B cell (primary cell): ENCODE measurements at regions not wholly inside any gene's neighbourhood (a gene's known extent, or its start where the extent isn't known, plus 50 kb on each side); places are given as distances from the start of the nearest gene placed in this dataset.

Experiments used
- ATAC-seq: fragments of 200-7000 bp; cut with Tn5 transposase; one replicate; pipeline ENCODE4 v1.10.0; 2021; ENCODE audit warnings: low read depth, mild to moderate bottlenecking, moderate number of reproducible peaks, moderate library complexity
- CTCF ChIA-PET: fragments of 350-600 bp; sonication (Branson Sonifier 250); formaldehyde crosslinking; loops from one replicate; lab custom pipeline; 2021; ENCODE audit warnings: antibody characterized with exemption, inconsistent platforms; lab: Charles Lee
- POLR2A ChIA-PET: fragments of 350-600 bp; sonication (Branson Sonifier 250); formaldehyde crosslinking; loops from one replicate; lab custom pipeline; 2021; ENCODE audit warnings: antibody characterized with exemption; lab: Charles Lee
- DNase-seq: peaks from one replicate; pipeline ENCODE4 v3.0.0; 2013
- H2AFZ ChIP-seq: 2 replicates; pipeline ENCODE4 v1.6.1; 2012; ENCODE audit warnings: mild to moderate bottlenecking, low read depth, low read length; ENCODE audit not compliant: insufficient read depth, poor library complexity, severe bottlenecking
- H3K27ac ChIP-seq, 2 donors: 1 replicate in 1 of 2; 2 replicates in 1 of 2; pipeline ENCODE4 v1.5.1; 2012 to 2013; ENCODE audit warnings: low read length in 2 of 2, mild to moderate bottlenecking in 2 of 2, moderate library complexity in 1 of 2
- H3K27me3 ChIP-seq, 4 experiments: fragments of 200-600 bp in 1 of 4; sonication (generic) in 1 of 4; replicated peaks in 1 of 4; 1 replicate in 2 of 4; 2 replicates in 2 of 4; pipeline versions ENCODE4 v1.6.1 to v1.7.0; 2013 to 2016; ENCODE audit warnings: low read length in 3 of 4, mild to moderate bottlenecking in 2 of 4, mixed read lengths in 1 of 4, moderate library complexity in 1 of 4; ENCODE audit not compliant: insufficient read depth in 4 of 4, control insufficient read depth in 3 of 4; ENCODE audit errors: control extremely low read depth in 1 of 4
- H3K36me3 ChIP-seq, 2 experiments: replicated peaks in 1 of 2; 1 replicate in 1 of 2; 2 replicates in 1 of 2; pipeline versions ENCODE4 v1.6.1 to v1.7.1; 2013; ENCODE audit warnings: low read length in 1 of 2; ENCODE audit not compliant: insufficient read depth in 2 of 2, control insufficient read depth in 1 of 2; ENCODE audit errors: control extremely low read depth in 1 of 2, extremely low read depth in 1 of 2
- H3K4me1 ChIP-seq, 2 donors: fragments of 200-600 bp in 1 of 2; sonication (generic) in 1 of 2; 1 replicate in 1 of 2; 2 replicates in 1 of 2; pipeline versions ENCODE4 v1.5.1 to v1.6.1; 2013 to 2017; ENCODE audit warnings: low read length in 2 of 2; ENCODE audit not compliant: control insufficient read depth in 2 of 2, insufficient read depth in 2 of 2
- H3K4me2 ChIP-seq: replicated peaks from 2 replicates; pipeline ENCODE3; 2012; ENCODE audit warnings: mild to moderate bottlenecking, low read depth, low read length; ENCODE audit not compliant: poor library complexity, severe bottlenecking
- H3K4me3 ChIP-seq, 5 experiments: fragments of 200-600 bp in 1 of 5; sonication (generic) in 1 of 5; 1 replicate in 3 of 5; 2 replicates in 2 of 5; pipeline versions ENCODE4 v1.5.1 to v1.7.0; 2011 to 2016; ENCODE audit warnings: low read length in 4 of 5, mild to moderate bottlenecking in 4 of 5, low read depth in 2 of 5, control low read depth in 1 of 5, moderate library complexity in 1 of 5; ENCODE audit not compliant: insufficient read depth in 1 of 5; ENCODE audit errors: control extremely low read depth in 1 of 5, extremely low read depth in 1 of 5
- H3K79me2 ChIP-seq: fragments of 200-600 bp; sonication (generic); one replicate; pipeline ENCODE4 v1.6.0; 2016; ENCODE audit warnings: low read length; ENCODE audit not compliant: control insufficient read depth, insufficient read depth
- H3K9ac ChIP-seq: fragments of 200-600 bp; sonication (generic); 2 replicates; pipeline ENCODE4 v1.6.1; 2017; ENCODE audit warnings: mild to moderate bottlenecking, low read length, moderate library complexity
- H3K9me3 ChIP-seq, 3 donors: one replicate each; pipeline versions ENCODE4 v1.6.1 to v1.7.1; 2013; ENCODE audit warnings: low read length in 2 of 3; ENCODE audit not compliant: control insufficient read depth in 2 of 3, insufficient read depth in 1 of 3; ENCODE audit errors: control extremely low read depth in 1 of 3
- H4K20me1 ChIP-seq: 2 replicates; pipeline ENCODE4 v1.6.0; 2012; ENCODE audit warnings: mild to moderate bottlenecking, low read length; ENCODE audit not compliant: insufficient read depth, control insufficient read depth, poor library complexity, severe bottlenecking
- H3K27ac Mint-ChIP-seq: one replicate; pipeline ENCODE4 v1.8.0; 2021; ENCODE audit warnings: mixed read lengths
- H3K27me3 Mint-ChIP-seq: one replicate; pipeline ENCODE4 v1.8.0; 2021; ENCODE audit warnings: mixed read lengths
- H3K4me1 Mint-ChIP-seq: one replicate; pipeline ENCODE4 v1.8.0; 2021; ENCODE audit warnings: mixed read lengths
- H3K4me3 Mint-ChIP-seq: one replicate; pipeline ENCODE4 v1.8.0; 2021; ENCODE audit warnings: mixed read lengths
- H3K9me3 Mint-ChIP-seq: one replicate; pipeline ENCODE4 v1.8.0; 2022; ENCODE audit warnings: mixed read lengths; ENCODE audit not compliant: insufficient read depth
- CTCF ChIP-seq: fragments of 200-600 bp; IDR thresholded peaks from one replicate; pipeline ENCODE4 v1.8.0; 2022; ENCODE audit warnings: antibody characterized with exemption, mild to moderate bottlenecking
- EZH2 ChIP-seq: IDR thresholded peaks from 2 replicates; pipeline ENCODE4 v1.6.1; 2012; ENCODE audit warnings: borderline replicate concordance, low read depth, mild to moderate bottlenecking, moderate library complexity, low read length; ENCODE audit not compliant: insufficient read depth, poor library complexity, severe bottlenecking
- WGBS: methylation state at CpG from one replicate; pipeline ENCODE4 v1.1.5; 2013; ENCODE audit warnings: missing lambda C conversion rate; ENCODE audit not compliant: insufficient coverage; 5-methylcytosine and 5-hydroxymethylcytosine counted together
- intact Hi-C: fragments of 100-400 bp; cut with micrococcal nuclease; formaldehyde crosslinking; loops from one replicate; pipeline ENCODE4 v1.10.0; 2022

- Mint-ChIP-seq H3K27ac (no peak overlapping the region), H3K4me1 (no peaks in the 10 kb centered on the region), H3K9me3 (no peaks in the 10 kb centered on the region), H3K27me3 (no peaks in the 10 kb centered on the region), H3K4me3 (no peak overlapping the region)
- POLR2A ChIA-PET = no interaction called here
- no peak overlapping the region for H3K27ac ChIP-seq
- no peak overlapping the region for H2AFZ ChIP-seq
- H3K9me3 ChIP-seq = no peaks in the 10 kb centered on the region
- no peak for DNase-seq
- WGBS = 86% methylated on average over 1 of the region's 2 CpGs
- H3K79me2 ChIP-seq = no peaks in the 10 kb centered on the region
- H4K20me1 ChIP-seq = no peaks in the 10 kb centered on the region
- intact Hi-C loops = no loop called here
- H3K9ac ChIP-seq = no peak overlapping the region
- TF ChIP-seq CTCF (no peak), EZH2 (no peak)
- no peaks in the 10 kb centered on the region for H3K36me3 ChIP-seq
- H3K4me1 ChIP-seq = no peaks in the 10 kb centered on the region
- H3K27me3 ChIP-seq = no peaks in the 10 kb centered on the region
- CTCF ChIA-PET = no interaction called here
- ATAC-seq = no peak
- no peak overlapping the region for H3K4me3 ChIP-seq
- no peak overlapping the region for H3K4me2 ChIP-seq
These were observed 372.2 kb downstream of the METTL4 start for GRCh38 chr18:2199060-2199459.

- TF ChIP-seq CTCF (no peak), EZH2 (no peak)
- Histone ChIP-seq H4K20me1 (no peaks in the 10 kb centered on the region), H3K36me3 (no peaks in the 10 kb centered on the region), H3K79me2 (no peaks in the 10 kb centered on the region), H2AFZ (no peak overlapping the region), H3K9ac (no peak overlapping the region), H3K27me3 (no peaks in the 10 kb centered on the region), H3K4me3 (no peak overlapping the region), H3K27ac (no peak overlapping the region), H3K4me1 (no peaks in the 10 kb centered on the region), H3K9me3 (no peaks in the 10 kb centered on the region), H3K4me2 (no peak overlapping the region)
- H3K27me3 Mint-ChIP-seq = no peaks in the 10 kb centered on the region
- no CpG with 5 or more reads among the region's 2 CpGs for WGBS
- ChIA-PET POLR2A (no interaction called here), CTCF (no interaction called here)
- intact Hi-C loops = no loop called here
- H3K27ac Mint-ChIP-seq = no peak overlapping the region
- no peaks in the 10 kb centered on the region for H3K4me1 Mint-ChIP-seq
- no peak for DNase-seq
- no peak overlapping the region for H3K4me3 Mint-ChIP-seq
- ATAC-seq = no peak
- H3K9me3 Mint-ChIP-seq = no peaks in the 10 kb centered on the region
These were observed 370.2 kb downstream of the METTL4 start for GRCh38 chr18:2201036-2201600.
